Colonic mucosa (tissue), 4 donors: ENCODE measurements at regions not wholly inside any gene's neighbourhood (a gene's known extent, or its start where the extent isn't known, plus 50 kb on each side); places are given as distances from the start of the nearest gene placed in this dataset.

ENCODE experiments used
- DNase-seq: peaks from one replicate; pipeline ENCODE4 v3.0.0-alpha.2; 2020
- H3K27ac ChIP-seq: fragments of 200-600 bp; one replicate; pipeline ENCODE4 v1.8.0; 2021
- H3K27me3 ChIP-seq: fragments of 200-600 bp; one replicate; pipeline ENCODE4 v1.8.0; 2021
- H3K36me3 ChIP-seq: fragments of 200-600 bp; one replicate; pipeline ENCODE4 v1.8.0; 2021
- H3K4me1 ChIP-seq: fragments of 200-600 bp; one replicate; pipeline ENCODE4 v1.8.0; 2021; ENCODE audit warnings: mild to moderate bottlenecking
- H3K4me3 ChIP-seq: fragments of 200-600 bp; one replicate; pipeline ENCODE4 v1.8.0; 2021
- H3K9ac ChIP-seq, 2 donors: one replicate each; pipeline ENCODE4 v1.7.0; 2013; ENCODE audit warnings: control low read depth in 2 of 2, low read depth in 2 of 2, low read length in 2 of 2
- H3K9me3 ChIP-seq: fragments of 200-600 bp; one replicate; pipeline ENCODE4 v1.8.0; 2021
- intact Hi-C: fragments of 100-400 bp; cut with DNase I; formaldehyde crosslinking; loops from one replicate; pipeline ENCODE4 v1.14.1; 2022
- TF ChIP-seq, protein P1 (sequence below): fragments of 200-600 bp; IDR thresholded peaks from one replicate; pipeline ENCODE4 v1.8.0; 2022; ENCODE audit warnings: antibody characterized with exemption, mild to moderate bottlenecking
- donor health status: healthy.
- donor health status: DM: no; HTN: no; CAD: no.
- donor health status: DM: no; HTN: no; CAD: no.

DNA sequence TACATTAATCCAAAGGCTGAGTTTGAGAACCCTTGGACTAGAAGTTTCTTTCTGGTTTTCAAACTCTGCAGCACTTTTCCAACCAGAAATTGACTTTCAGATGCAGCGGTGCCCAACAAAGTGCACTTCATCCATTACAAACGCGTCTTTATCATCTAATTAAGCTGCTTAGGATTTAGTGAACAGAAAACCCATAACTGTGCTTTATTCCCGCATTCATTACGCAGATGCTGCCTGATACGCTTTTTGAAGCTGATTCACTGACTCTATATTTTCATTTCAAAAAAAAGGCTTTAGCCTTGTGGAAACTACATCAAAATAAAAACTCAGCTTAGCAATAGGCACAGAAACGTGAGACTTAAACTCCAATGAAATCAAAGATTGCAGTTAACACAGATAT, 69.8 kb upstream of the CTXND1 start:
- Histone ChIP-seq H3K36me3 (no peaks in the 10 kb centered on the region), H3K27ac (no peak overlapping the region), H3K9ac (no peak overlapping the region), H3K9me3 (no peaks in the 10 kb centered on the region), H3K27me3 (no peaks in the 10 kb centered on the region), H3K4me3 (no peak overlapping the region), H3K4me1 (no peaks in the 10 kb centered on the region)
- TF ChIP-seq, protein P1, sequence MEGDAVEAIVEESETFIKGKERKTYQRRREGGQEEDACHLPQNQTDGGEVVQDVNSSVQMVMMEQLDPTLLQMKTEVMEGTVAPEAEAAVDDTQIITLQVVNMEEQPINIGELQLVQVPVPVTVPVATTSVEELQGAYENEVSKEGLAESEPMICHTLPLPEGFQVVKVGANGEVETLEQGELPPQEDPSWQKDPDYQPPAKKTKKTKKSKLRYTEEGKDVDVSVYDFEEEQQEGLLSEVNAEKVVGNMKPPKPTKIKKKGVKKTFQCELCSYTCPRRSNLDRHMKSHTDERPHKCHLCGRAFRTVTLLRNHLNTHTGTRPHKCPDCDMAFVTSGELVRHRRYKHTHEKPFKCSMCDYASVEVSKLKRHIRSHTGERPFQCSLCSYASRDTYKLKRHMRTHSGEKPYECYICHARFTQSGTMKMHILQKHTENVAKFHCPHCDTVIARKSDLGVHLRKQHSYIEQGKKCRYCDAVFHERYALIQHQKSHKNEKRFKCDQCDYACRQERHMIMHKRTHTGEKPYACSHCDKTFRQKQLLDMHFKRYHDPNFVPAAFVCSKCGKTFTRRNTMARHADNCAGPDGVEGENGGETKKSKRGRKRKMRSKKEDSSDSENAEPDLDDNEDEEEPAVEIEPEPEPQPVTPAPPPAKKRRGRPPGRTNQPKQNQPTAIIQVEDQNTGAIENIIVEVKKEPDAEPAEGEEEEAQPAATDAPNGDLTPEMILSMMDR = no peak
- DNase-seq = no peak
- intact Hi-C loops = no loop called here

DNA sequence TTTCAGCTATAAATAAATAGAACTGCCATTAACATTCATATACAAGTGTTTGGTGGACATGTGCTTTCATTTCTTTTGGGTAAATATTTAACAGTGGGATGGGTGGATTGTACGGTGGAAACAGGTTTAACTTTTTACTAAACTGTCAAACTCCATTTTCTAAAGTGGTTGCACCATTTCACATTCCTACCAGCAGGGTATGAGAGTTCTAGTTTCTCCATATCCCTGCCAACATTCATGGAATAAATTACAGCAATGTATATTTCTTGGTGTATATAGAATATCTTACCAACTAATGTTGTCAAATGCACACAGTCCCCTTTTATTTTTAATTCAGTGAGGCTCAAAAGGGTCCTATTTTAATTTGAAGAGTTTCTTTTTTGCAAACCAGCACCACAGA, 71.3 kb upstream of the CTXND1 start:
- H3K36me3 ChIP-seq = no peaks in the 10 kb centered on the region
- no peak overlapping the region for H3K27ac ChIP-seq
- no peaks in the 10 kb centered on the region for H3K4me1 ChIP-seq
- intact Hi-C loops = no loop called here
- TF ChIP-seq, protein P1 = no peak
- H3K4me3 ChIP-seq = no peak overlapping the region
- H3K27me3 ChIP-seq = no peaks in the 10 kb centered on the region
- H3K9me3 ChIP-seq = no peaks in the 10 kb centered on the region
- no peak for DNase-seq
- H3K9ac ChIP-seq = no peak overlapping the region

DNA sequence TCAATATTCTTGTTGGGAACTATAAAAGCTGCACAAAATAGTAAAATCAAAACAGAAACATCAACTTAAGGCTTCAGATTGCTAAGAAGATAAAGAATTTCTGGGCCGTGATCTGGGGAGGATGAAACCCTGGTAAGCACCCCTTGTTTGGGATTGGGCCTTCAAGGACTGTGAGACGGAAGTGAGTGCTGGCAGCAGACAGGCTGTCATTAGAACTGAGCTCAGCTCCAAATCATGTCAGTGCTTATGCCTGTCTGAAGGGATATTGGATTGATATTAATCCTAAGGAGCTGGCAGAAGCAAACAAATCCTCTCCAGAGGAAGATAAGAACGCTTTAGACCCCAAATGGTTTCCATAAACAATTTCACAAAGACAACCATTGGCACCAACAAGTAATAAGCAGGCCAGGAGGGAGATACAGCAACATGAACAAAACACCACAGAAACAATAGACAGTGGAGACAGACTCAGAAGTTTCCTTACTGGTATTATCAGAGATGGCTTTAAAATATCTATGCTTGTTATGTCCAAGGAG, 72.6 kb upstream of the CTXND1 start:
- TF ChIP-seq, protein P1 = no peak
- no peak for DNase-seq
- Histone ChIP-seq H3K9ac (no peak overlapping the region), H3K36me3 (no peaks in the 10 kb centered on the region), H3K27ac (no peak overlapping the region), H3K4me3 (no peak overlapping the region), H3K4me1 (no peaks in the 10 kb centered on the region), H3K9me3 (no peaks in the 10 kb centered on the region), H3K27me3 (no peaks in the 10 kb centered on the region)
- intact Hi-C loops = no loop called here

DNA sequence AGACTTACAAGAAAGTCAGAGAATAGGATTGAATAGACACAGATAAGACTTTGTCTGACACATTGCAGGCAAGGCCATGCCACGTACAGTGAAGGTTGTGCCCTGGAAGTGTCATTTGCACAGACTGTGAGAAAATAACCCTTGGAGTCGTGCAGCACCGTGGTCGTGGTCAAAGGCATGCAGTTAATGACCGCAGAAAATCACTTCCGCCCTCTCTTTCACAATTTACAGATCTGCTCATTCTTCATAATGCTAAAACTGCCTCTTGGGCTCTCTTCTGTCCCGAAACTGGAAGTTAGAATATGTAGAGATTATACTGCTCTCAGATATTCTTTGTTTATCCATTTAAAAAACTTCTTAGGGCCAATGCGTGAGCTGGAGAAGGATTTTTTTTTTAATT, 73.2 kb upstream of the CTXND1 start:
- no peak overlapping the region for H3K9ac ChIP-seq
- no peaks in the 10 kb centered on the region for H3K4me1 ChIP-seq
- no peaks in the 10 kb centered on the region for H3K36me3 ChIP-seq
- no peak overlapping the region for H3K4me3 ChIP-seq
- TF ChIP-seq, protein P1 = no peak
- H3K27ac ChIP-seq = no peak overlapping the region
- H3K9me3 ChIP-seq = no peaks in the 10 kb centered on the region
- H3K27me3 ChIP-seq = no peaks in the 10 kb centered on the region
- intact Hi-C loops = no loop called here
- no peak for DNase-seq

DNA sequence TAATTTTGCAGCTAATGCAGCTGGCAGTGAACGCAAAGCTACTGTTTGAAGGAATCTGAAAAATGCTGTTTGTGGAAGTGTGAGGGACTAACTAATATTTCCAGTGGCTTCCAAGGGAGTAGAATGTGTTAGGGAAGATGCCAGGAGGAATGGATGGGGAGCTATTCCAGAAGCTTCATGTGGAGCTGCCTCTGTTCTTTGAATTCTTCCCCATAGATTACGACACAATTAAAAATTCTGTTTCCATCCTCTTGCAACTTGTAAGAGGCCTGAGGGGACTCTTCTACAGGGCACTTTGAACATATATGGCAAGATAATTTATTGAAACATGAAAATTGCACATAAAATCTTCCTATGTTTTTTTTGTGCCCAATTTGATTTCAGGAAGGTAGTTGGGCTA, 74.3 kb upstream of the CTXND1 start:
- Histone ChIP-seq H3K27me3 (no peaks in the 10 kb centered on the region), H3K27ac (no peak overlapping the region), H3K36me3 (no peaks in the 10 kb centered on the region), H3K4me3 (no peak overlapping the region), H3K9me3 (no peaks in the 10 kb centered on the region), H3K4me1 (no peaks in the 10 kb centered on the region), H3K9ac (no peak overlapping the region)
- intact Hi-C loops = no loop called here
- TF ChIP-seq, protein P1 = no peak
- no peak for DNase-seq

DNA sequence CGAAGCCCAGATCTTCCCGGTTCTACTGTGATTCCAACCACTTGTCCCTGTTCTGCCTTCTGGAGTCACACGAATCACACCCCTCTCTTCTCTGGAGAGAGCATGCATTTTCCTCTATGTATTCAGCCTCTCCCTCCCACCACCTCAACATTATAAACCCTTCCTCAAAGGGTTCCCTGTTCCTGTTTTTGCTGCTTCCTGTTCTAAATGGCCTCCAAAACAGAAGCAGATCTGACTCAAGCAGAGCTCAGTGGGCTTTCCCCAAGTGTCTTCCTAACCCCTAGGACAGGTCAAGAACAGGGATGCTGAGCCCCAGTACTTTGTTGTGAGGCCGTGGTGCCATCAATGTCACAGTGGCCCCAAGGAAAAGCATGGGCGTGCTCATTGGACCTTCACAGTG, 75.7 kb upstream of the ARNT2 start:
- intact Hi-C loops = no loop called here
- no peak overlapping the region for H3K4me3 ChIP-seq
- no peaks in the 10 kb centered on the region for H3K27me3 ChIP-seq
- no peaks in the 10 kb centered on the region for H3K4me1 ChIP-seq
- TF ChIP-seq, protein P1 = no peak
- H3K36me3 ChIP-seq = no peaks in the 10 kb centered on the region
- H3K27ac ChIP-seq = no peak overlapping the region
- DNase-seq = no peak
- no peaks in the 10 kb centered on the region for H3K9me3 ChIP-seq
- no peak overlapping the region for H3K9ac ChIP-seq
